Heart left ventricle (tissue), 16 donors: ENCODE measurements at regions not wholly inside any gene's neighbourhood (a gene's known extent, or its start where the extent isn't known, plus 50 kb on each side); places are given as distances from the start of the nearest gene placed in this dataset.

ENCODE experiments used
- ATAC-seq, 4 donors: fragments of 200-7000 bp; cut with Tn5 transposase; one replicate each; pipeline ENCODE4 v1.9.1; 2020 to 2022; ENCODE audit warnings: moderate library complexity in 4 of 4, mild to moderate bottlenecking in 3 of 4, moderate number of reproducible peaks in 1 of 4
- DNase-seq, 5 donors: peaks; one replicate each; pipeline ENCODE4 v3.0.0-alpha.2; 2020
- H3K27ac ChIP-seq, 12 donors: fragments of 200-600 bp; sonication (generic) in 4 of 12; one replicate each; pipeline versions ENCODE4 v1.5.0 to v1.8.0; 2016 to 2022; ENCODE audit warnings: mild to moderate bottlenecking in 2 of 12
- H3K27me3 ChIP-seq, 9 donors: fragments of 200-600 bp; sonication (generic) in 2 of 9; one replicate each; pipeline versions ENCODE4 v1.5.1 to v1.8.0; 2016 to 2022; ENCODE audit warnings: mild to moderate bottlenecking in 3 of 9
- H3K36me3 ChIP-seq, 9 donors: fragments of 200-600 bp; sonication (generic) in 2 of 9; one replicate each; pipeline versions ENCODE4 v1.5.0 to v1.8.0; 2018 to 2022; ENCODE audit warnings: mild to moderate bottlenecking in 2 of 9
- H3K4me1 ChIP-seq, 12 donors: fragments of 200-600 bp; sonication (generic) in 4 of 12; one replicate each; pipeline versions ENCODE4 v1.5.0 to v1.8.0; 2016 to 2022; ENCODE audit warnings: mild to moderate bottlenecking in 3 of 12
- H3K4me3 ChIP-seq, 12 donors: fragments of 200-600 bp; sonication (generic) in 4 of 12; one replicate each; pipeline versions ENCODE4 v1.5.0 to v1.8.0; 2017 to 2022; ENCODE audit warnings: mild to moderate bottlenecking in 9 of 12, moderate library complexity in 4 of 12
- H3K9me3 ChIP-seq, 12 donors: fragments of 200-600 bp; sonication (generic) in 4 of 12; one replicate each; pipeline versions ENCODE4 v1.5.0 to v1.8.0; 2016 to 2022; ENCODE audit warnings: mild to moderate bottlenecking in 1 of 12
- POLR2A ChIP-seq, 2 donors: fragments of 450-650 bp; IDR thresholded peaks; one replicate each; pipeline ENCODE4 v1.6.1; 2017; ENCODE audit warnings: antibody characterized with exemption in 2 of 2, mild to moderate bottlenecking in 2 of 2, moderate library complexity in 2 of 2
- WGBS, 4 donors: extraction: QIAGEN DNeasy Blood & Tissue Kit in 2 of 4; methylation state at CpG; one replicate each; pipeline versions ENCODE4 v1.1.5 to v1.1.7; 2013 to 2018; 5-methylcytosine and 5-hydroxymethylcytosine counted together
- intact Hi-C, 10 donors: fragments of 100-400 bp; cut with DNase I; formaldehyde crosslinking; loops; one replicate each; pipeline versions ENCODE4 v1.11.1 to v1.14.2; 2022
- TF ChIP-seq, protein P1 (sequence below), 12 donors: fragments of 200-600 bp; sonication (generic) in 4 of 12; IDR thresholded peaks; one replicate each; pipeline versions ENCODE4 v1.5.0 to v1.8.0; 2018 to 2022; ENCODE audit warnings: antibody characterized with exemption in 12 of 12, mild to moderate bottlenecking in 5 of 12
- donor health status: ischemic (EF 13 %, LVEDD 7.1; RV severe dilation, severe dysfunction).
- donor health status: healthy with polysubstance abuse.
- donor health status: DM: no; HTN: yes; CAD: no.
- donor health status: DM: no; HTN: no; CAD: no.
- donor health status: ischemic (EF 25% LVEDD 6.9; RV normal size, moderate dysfunction).
- donor health status: ischemic (EF 25% LVEDD 5.7; RV mildly dilated, moderate dysfunction).
- donor health status: healthy.
- donor health status: DM: yes; HTN: yes; CAD: no.
- donor health status: ischemic (EF 35%, LVEDD 5.7; RV mildly dilated, moderate dysfunction).
- donor health status: nonischemic (EF 11% LVEDD 7.7; RV severe dilation, severe dysfunction).
- donor health status: DM: yes; HTN: yes; CAD: no.
- donor health status: PGD.
- donor health status: ischemic (EF 29% LVEDD 5.4; RV normal size, mild dysfunction).
- donor health status: nonischemic (EF 23%, LVEDD 6.1; RV moderate dilation, normal function).

DNA sequence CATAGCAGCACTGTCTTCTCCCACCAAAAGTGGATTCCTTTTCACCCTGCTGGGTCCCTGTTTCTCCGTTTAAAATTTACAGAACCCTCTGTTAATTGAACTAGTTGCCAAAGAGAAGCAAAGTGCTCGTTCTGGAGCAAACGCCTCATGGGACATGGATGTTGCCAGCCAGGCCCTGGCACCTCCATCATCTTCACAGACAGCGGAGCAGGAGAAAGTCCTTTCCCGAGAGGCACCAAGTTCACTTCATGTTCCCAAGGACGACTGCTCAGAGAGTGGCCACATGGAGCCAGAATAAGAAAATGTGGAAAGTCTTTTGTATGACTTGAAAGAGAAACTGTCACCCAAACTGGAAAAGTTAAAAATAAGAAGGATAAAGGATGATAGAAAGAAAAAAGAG is 151.5 kb downstream of the SOX1 start:
- DNase-seq = no peak
- Histone ChIP-seq H3K9me3 (no peaks in the 10 kb centered on the region), H3K36me3 (no peaks in the 10 kb centered on the region), H3K27ac (no peak overlapping the region), H3K27me3 (peaks cover 0 to 18% (median 0%) of the 10 kb centered on the region in 9 donors), H3K4me1 (no peaks in the 10 kb centered on the region), H3K4me3 (no peak overlapping the region)
- intact Hi-C loops = no loop called here
- TF ChIP-seq, protein P1, sequence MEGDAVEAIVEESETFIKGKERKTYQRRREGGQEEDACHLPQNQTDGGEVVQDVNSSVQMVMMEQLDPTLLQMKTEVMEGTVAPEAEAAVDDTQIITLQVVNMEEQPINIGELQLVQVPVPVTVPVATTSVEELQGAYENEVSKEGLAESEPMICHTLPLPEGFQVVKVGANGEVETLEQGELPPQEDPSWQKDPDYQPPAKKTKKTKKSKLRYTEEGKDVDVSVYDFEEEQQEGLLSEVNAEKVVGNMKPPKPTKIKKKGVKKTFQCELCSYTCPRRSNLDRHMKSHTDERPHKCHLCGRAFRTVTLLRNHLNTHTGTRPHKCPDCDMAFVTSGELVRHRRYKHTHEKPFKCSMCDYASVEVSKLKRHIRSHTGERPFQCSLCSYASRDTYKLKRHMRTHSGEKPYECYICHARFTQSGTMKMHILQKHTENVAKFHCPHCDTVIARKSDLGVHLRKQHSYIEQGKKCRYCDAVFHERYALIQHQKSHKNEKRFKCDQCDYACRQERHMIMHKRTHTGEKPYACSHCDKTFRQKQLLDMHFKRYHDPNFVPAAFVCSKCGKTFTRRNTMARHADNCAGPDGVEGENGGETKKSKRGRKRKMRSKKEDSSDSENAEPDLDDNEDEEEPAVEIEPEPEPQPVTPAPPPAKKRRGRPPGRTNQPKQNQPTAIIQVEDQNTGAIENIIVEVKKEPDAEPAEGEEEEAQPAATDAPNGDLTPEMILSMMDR (IDR thresholded peaks at IDR 0.05) = no peak
- no peak for ATAC-seq
- WGBS, 4 donors = 62 to 70% (median 67%) methylated on average over 6 of the region's 6 CpGs

DNA sequence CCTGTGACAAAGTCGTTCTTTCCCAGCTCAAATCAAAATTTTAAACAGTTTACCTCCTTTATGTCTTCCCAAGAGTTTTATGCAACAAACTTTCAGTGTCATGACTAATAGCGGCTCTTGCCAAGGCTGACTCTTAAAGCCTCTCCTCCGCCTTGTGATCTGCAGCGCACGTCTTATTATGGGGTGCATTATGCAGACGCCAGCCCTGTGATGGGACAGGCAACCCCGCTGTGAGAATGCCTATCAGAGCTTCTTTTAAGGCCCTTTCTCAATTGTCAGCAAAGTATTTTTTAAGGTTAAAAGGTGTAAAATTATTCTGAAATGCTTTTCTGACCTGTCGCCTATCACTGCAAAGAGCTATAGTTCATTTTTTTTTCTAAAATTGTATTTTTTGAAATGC is 152.8 kb downstream of the SOX1 start:
- 69 to 85% (median 83%) methylated on average over 8 of the region's 8 CpGs for WGBS, 4 donors
- Histone ChIP-seq H3K27ac (no peak overlapping the region), H3K4me1 (no peaks in the 10 kb centered on the region), H3K36me3 (no peaks in the 10 kb centered on the region), H3K9me3 (no peaks in the 10 kb centered on the region), H3K4me3 (no peak overlapping the region), H3K27me3 (peaks cover 0 to 11% (median 0%) of the 10 kb centered on the region in 9 donors)
- DNase-seq (no peak), ATAC-seq (no peak)
- intact Hi-C loops = no loop called here
- TF ChIP-seq POLR2A (IDR thresholded peaks at IDR 0.05) = no peak
- TF ChIP-seq, protein P1 (IDR thresholded peaks at IDR 0.05) = no peak

- peaks cover 0 to 12% (median 0%) of the 10 kb centered on the region in 9 donors for H3K27me3 ChIP-seq
Measured at GRCh38 chr13:112220296-112220875, 153.4 kb downstream of the SOX1 start.

GRCh38 chr13:112220925-112221324 is 154.0 kb downstream of the SOX1 start:
- Histone ChIP-seq H3K27ac (no peak overlapping the region), H3K27me3 (peaks cover 0 to 10% (median 0%) of the 10 kb centered on the region in 9 donors), H3K4me1 (no peaks in the 10 kb centered on the region), H3K4me3 (no peak overlapping the region), H3K36me3 (no peaks in the 10 kb centered on the region), H3K9me3 (no peaks in the 10 kb centered on the region)
- WGBS, 4 donors = 86 to 89% (median 87%) methylated on average over 15 of the region's 15 CpGs
- no peak for TF ChIP-seq POLR2A (IDR thresholded peaks at IDR 0.05)
- TF ChIP-seq, protein P1 (IDR thresholded peaks at IDR 0.05) = no peak
- intact Hi-C loops = no loop called here
- DNase-seq = no peak
- ATAC-seq = no peak

More at GRCh38 chr13:112220296-112220875, 153.4 kb downstream of the SOX1 start:
- 74 to 78% (median 76%) methylated on average over 15 of the region's 15 CpGs for WGBS, 4 donors
- H3K27ac ChIP-seq = no peak overlapping the region
- DNase-seq (no peak), ATAC-seq (no peak)
- no peaks in the 10 kb centered on the region for H3K4me1 ChIP-seq
- intact Hi-C loops = no loop called here
- no peak overlapping the region for H3K4me3 ChIP-seq
- TF ChIP-seq, protein P1 (IDR thresholded peaks at IDR 0.05) = no peak
- TF ChIP-seq POLR2A (IDR thresholded peaks at IDR 0.05) = no peak
- no peaks in the 10 kb centered on the region for H3K9me3 ChIP-seq
- no peaks in the 10 kb centered on the region for H3K36me3 ChIP-seq
